ENCODE measurements at regions not wholly inside any gene's neighbourhood (a gene's known extent, or its start where the extent isn't known, plus 50 kb on each side); places are given as distances from the start of the nearest gene placed in this dataset.

DNA sequence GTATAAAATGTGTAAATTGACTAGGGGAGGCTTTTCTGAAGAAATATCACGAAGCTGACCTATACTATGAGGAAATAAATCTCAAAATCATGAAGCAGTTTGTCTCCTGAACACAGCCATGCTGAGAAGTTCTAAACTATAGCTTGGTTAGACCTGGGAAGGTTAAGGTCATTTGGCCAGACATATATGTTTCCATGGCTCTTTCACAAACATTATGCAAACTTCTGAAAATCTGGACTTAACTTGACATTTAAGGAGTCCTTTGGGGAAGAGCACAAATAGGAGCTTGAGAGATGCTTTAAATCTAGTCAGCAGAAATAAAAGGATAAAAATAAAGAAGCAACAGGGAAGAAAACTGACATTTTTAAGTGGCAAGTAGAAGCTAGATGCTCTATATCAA lies 115.9 kb upstream of the MEOX2 start:
- Histone ChIP-seq H2AK9ac (replicated peaks; ENCODE audit: low read depth, low read length, poor library complexity) (no peak overlapping the region), H4K91ac (ENCODE audit: insufficient read depth, low read depth, low read length) (no peak overlapping the region), H3K14ac (replicated peaks; ENCODE audit: low read depth, low read length) (no peak overlapping the region), H3K9me3 (ENCODE audit: control insufficient read depth, insufficient read depth, low read length) (no peaks in the 10 kb centered on the region), H3K23ac (ENCODE audit: low read depth, low read length) (no peak overlapping the region), H3K9ac (ENCODE audit: low read depth, low read length) (no peak overlapping the region), H2BK20ac (ENCODE audit: low read depth, low read length) (no peak overlapping the region), H4K20me1 (ENCODE audit: insufficient read depth, low read length) (no peaks in the 10 kb centered on the region), H2BK5ac (ENCODE audit: low read depth, low read length, poor library complexity, severe bottlenecking) (no peak overlapping the region), H3K4me3 (ENCODE audit: insufficient read depth, low read depth, low read length) (no peak overlapping the region), H4K8ac (ENCODE audit: low read depth in 2 of 2, low read length in 2 of 2) (no peak overlapping the region), H3K27ac (ENCODE audit: insufficient read depth, low read length) (no peak overlapping the region), H3K4me2 (ENCODE audit: low read depth, low read length) (no peak overlapping the region), H3K56ac (ENCODE audit: extremely low read depth, insufficient read depth, low read length) (no peak overlapping the region), H4K5ac (ENCODE audit: low read depth, low read length) (no peak overlapping the region), H3K18ac (ENCODE audit: low read depth, low read length) (no peak overlapping the region), H2BK120ac (ENCODE audit: low read depth, low read length) (no peak overlapping the region), H3K27me3 (ENCODE audit: control insufficient read depth, insufficient read depth, low read length) (no peaks in the 10 kb centered on the region), H3K4ac (ENCODE audit: low read depth, low read length) (no peak overlapping the region), H3K4me1 (ENCODE audit: control insufficient read depth, insufficient read depth, low read length) (peaks cover 2% of the 10 kb centered on the region; the same call in 1 of the 2 replicates), H2BK15ac (ENCODE audit: low read depth, low read length) (no peak overlapping the region), H3K9me1 (ENCODE audit: insufficient read depth, low read length) (no peaks in the 10 kb centered on the region), H2AK5ac (ENCODE audit: low read depth, low read length) (no peak overlapping the region), H3K36me3 (ENCODE audit: control insufficient read depth, insufficient read depth, low read length) (no peaks in the 10 kb centered on the region), H2AFZ (replicated peaks; ENCODE audit: low read length, poor library complexity) (no peak overlapping the region), H3K79me1 (ENCODE audit: low read depth in 1 of 2, low read length in 2 of 2) (no peaks in the 10 kb centered on the region)
- in situ Hi-C loops (cut with MboI; ENCODE audit: low sequenced_read_pairs) (no loop called here), intact Hi-C loops (cut with micrococcal nuclease) (no loop called here), dilution Hi-C loops (cut with HindIII; ENCODE audit: low sequenced_read_pairs, unreplicated experiment) (no loop called here)
- CTCF ChIA-PET: interaction anchor here (1.0 kb wide), 1 partner anchor 10 kb away, joined by 3 read pairs; no protein-coding TSS in a partner anchor
- ATAC-seq (ENCODE audit: low read depth) (no peak), DNase-seq (no peak)
- TF ChIP-seq RAD21 (IDR thresholded peaks at IDR 0.05; ENCODE audit: low read length) (no peak), FOS (IDR thresholded peaks at IDR 0.05; ENCODE audit: low read depth, low read length) (no peak), RFX5 (IDR thresholded peaks at IDR 0.05; ENCODE audit: low read depth, low read length) (no peak), MAFK (IDR thresholded peaks at IDR 0.05; ENCODE audit: low read depth, low read length) (no peak), BHLHE40 (IDR thresholded peaks at IDR 0.05; ENCODE audit: low read depth, low read length) (no peak), NFE2L2 (IDR thresholded peaks at IDR 0.05; ENCODE audit: low read depth, low read length) (no peak)
- TF ChIP-seq, protein P1, sequence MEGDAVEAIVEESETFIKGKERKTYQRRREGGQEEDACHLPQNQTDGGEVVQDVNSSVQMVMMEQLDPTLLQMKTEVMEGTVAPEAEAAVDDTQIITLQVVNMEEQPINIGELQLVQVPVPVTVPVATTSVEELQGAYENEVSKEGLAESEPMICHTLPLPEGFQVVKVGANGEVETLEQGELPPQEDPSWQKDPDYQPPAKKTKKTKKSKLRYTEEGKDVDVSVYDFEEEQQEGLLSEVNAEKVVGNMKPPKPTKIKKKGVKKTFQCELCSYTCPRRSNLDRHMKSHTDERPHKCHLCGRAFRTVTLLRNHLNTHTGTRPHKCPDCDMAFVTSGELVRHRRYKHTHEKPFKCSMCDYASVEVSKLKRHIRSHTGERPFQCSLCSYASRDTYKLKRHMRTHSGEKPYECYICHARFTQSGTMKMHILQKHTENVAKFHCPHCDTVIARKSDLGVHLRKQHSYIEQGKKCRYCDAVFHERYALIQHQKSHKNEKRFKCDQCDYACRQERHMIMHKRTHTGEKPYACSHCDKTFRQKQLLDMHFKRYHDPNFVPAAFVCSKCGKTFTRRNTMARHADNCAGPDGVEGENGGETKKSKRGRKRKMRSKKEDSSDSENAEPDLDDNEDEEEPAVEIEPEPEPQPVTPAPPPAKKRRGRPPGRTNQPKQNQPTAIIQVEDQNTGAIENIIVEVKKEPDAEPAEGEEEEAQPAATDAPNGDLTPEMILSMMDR (conservative IDR thresholded peaks at IDR 0.05; ENCODE audit: low read depth, low read length): no peak
- TF ChIP-seq, protein P2, sequence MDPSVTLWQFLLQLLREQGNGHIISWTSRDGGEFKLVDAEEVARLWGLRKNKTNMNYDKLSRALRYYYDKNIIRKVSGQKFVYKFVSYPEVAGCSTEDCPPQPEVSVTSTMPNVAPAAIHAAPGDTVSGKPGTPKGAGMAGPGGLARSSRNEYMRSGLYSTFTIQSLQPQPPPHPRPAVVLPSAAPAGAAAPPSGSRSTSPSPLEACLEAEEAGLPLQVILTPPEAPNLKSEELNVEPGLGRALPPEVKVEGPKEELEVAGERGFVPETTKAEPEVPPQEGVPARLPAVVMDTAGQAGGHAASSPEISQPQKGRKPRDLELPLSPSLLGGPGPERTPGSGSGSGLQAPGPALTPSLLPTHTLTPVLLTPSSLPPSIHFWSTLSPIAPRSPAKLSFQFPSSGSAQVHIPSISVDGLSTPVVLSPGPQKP (IDR thresholded peaks at IDR 0.05; ENCODE audit: borderline replicate concordance, low read depth, low read length): no peak
- no TSS peak for BruUV-seq (replicated peaks)
- WGBS, 2 experiments (ENCODE audit: extremely low coverage in 2 of 2, insufficient read length in 1 of 2): no CpG with 5 or more reads among the region's 1 CpG
- POLR2A ChIA-PET (ENCODE audit: unreplicated experiment): interaction anchor here (0.5 kb wide), 1 partner anchor 121 kb away, joined by 3 read pairs; no protein-coding TSS in a partner anchor
